H54 (cell line): ENCODE measurements at regions not wholly inside any gene's neighbourhood (a gene's known extent, or its start where the extent isn't known, plus 50 kb on each side); places are given as distances from the start of the nearest gene placed in this dataset.

ENCODE experiments used
- DNase-seq: peaks from one replicate; pipeline ENCODE4 v3.0.0; 2011; ENCODE audit warnings: low spot score, mixed read lengths; ENCODE audit not compliant: insufficient read length
- FAIRE-seq: peaks from 3 replicates; lab custom pipeline; 2011; peaks lifted over from hg19 to GRCh38; lab: Jason Lieb, UNC
- POLR2A ChIP-seq: IDR thresholded peaks from 2 replicates; pipeline ENCODE4 v1.6.1; 2011; ENCODE audit warnings: low read depth, mild to moderate bottlenecking, low read length

DNA sequence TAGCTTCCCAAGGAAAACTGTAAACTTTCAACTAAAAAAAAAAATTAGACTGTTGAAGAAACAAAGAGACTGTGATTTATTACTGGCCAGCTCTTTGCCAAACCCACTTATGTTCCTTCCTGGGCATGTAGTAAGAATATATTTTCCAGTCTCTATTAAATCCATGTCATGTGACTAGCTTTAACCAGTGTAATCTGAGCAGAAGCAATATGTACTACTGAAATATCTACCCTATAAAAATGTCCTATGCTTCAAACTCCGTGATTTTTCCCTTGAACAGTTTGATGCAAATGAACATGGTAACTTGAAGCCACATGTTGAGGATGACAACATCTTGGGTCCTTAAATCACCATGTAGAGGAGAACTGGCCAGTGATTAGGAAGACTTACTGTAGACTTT, 144.5 kb downstream of the NTMT2 start:
- no peak for TF ChIP-seq POLR2A
- FAIRE-seq (no peak), DNase-seq (no peak)

DNA sequence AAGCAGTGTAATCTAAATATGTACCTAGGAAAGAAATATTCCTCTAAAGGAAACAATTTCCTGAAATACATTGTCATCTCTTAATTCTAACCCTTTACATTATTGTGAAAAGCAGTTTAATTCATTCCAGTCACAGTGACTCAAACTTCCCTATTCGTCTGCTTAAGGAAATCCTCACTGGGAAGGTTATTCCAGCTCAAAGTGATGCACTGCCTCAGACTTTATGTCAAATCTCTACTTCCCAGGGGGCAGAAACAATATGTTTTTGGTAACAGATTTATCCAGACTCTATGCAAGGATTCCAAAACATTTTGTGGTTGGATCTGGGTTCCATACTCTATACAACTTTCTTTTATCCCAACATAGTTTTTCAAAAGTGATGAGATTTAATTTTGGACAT, 145.2 kb downstream of the NTMT2 start:
- FAIRE-seq (peak; percentile 11), DNase-seq (no peak)
- no peak for TF ChIP-seq POLR2A

DNA sequence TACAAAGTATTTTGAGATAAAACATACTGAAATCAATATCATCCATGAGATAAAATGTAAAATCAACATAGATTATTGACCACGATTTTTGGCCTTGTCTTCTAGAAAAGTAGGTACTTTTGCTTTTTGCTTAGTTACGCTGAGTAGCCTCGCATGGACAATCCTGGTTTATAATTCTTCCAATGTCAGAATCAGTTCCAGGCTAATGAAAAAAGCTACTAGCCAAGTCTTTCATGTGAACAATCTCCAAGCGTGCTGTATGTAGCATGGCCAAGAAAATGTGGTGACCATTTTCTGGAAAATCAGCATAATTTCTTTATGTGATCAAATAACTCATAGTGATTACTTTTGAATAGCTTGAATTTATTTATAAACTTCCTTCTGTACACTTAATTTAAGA, 145.8 kb downstream of the NTMT2 start:
- DNase-seq (no peak), FAIRE-seq (no peak)
- TF ChIP-seq POLR2A = no peak

- TF ChIP-seq POLR2A = no peak
- DNase-seq (no peak), FAIRE-seq (no peak)
Measured at GRCh38 chr1:170296211-170296610, 150.5 kb downstream of the NTMT2 start.

DNA sequence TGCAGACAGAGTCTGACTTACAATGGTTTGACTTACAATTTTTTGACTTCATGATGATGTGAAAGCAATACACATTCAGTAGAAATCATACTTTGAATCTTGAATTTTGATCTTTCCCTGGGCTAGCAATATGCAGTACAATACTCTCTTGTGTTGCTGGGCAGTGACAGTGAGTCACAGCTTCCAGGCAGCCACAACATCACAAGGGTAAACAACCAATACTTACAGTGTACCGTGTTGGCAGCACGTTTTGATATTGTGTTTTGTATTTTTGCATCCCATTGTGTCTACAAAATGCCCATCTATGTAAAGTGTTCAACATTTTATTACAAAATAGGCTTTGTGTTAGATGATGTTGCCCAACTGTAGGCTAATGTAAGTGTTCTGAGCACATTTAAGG, 150.9 kb downstream of the NTMT2 start:
- peak; percentile 87 for FAIRE-seq

GRCh38 chr1:170301596-170301995, 155.8 kb downstream of the NTMT2 start:
- DNase-seq (no peak), FAIRE-seq (peak; percentile 58)
- no peak for TF ChIP-seq POLR2A

More for the DNA sequence above, 150.9 kb downstream of the NTMT2 start:
- no peak for DNase-seq
- no peak for TF ChIP-seq POLR2A

- no peak for TF ChIP-seq POLR2A
- DNase-seq (no peak), FAIRE-seq (no peak)
Measured at GRCh38 chr1:170303034-170303433, 157.3 kb downstream of the NTMT2 start.

DNA sequence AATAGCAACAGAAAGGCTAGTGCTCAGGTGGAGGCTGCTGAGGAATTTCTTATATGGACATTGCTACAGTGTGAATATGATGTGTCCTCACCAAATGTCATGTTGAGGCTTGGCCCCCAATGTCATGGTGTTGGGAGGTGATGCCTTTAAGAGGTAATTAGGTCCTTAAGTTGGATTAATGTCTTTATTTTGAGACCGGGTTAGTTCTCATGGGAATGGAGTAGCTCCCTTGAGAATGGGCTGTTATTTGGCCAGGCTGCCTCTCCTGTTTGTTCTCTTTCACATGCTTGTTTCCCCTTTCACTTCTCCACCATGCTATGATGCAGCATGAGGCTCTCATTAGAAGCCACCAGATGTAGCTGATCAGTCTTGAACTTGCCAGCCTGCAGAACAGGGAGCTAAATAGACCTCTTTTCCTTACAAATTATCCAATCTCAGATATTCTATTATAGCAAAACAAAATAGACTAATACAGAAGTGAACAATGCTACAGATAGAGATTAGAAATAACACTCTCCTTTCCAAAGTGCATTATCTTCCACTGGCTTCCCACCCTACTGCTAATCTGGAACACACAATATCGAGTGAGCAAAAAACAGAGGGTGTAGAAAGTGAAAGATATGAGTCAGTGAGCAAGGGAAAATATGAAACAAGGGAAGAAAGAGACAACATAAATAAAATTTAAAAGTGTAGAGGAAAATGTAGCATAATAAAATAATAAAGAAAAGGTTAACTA, 160.2 kb downstream of the NTMT2 start:
- no peak for TF ChIP-seq POLR2A
- DNase-seq (no peak), FAIRE-seq (no peak)

DNA sequence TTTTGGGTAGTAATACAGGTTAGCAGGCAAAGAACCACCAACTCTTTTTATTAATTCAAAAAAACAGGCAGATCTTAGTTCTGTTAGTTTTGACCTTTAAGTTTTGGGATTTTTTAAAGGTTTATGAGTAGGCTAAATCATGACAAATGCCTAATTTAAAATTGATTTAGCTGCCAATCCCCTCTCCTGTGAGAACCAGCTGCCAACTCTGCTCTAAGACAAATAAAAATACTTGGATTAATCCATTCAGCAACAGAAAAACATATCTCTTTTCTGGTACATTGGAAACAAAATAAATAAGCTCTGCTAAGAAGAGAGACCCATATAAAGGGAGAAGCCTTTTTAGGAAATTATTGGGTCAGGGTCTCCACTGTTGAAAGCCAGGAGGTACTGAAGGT, 160.8 kb downstream of the NTMT2 start:
- FAIRE-seq (no peak), DNase-seq (no peak)
- no peak for TF ChIP-seq POLR2A

DNA sequence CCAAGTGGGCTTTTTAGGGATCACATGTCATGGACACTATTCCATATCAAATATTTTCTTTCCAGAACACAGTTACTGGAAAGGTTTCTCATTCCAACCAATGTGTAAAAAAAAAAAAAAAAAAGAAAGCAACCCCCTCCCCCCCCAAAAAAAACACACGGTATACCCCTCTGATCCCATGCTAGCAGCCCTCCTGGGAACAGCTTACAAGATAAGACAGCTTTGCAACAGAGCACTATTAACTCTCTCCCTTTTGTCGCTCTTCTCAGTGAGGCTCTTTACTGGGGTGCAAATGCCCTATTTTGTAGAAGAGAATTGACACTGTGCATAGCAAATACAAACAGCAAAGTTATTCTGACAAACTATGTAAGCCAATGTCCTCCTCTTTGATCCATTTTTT, 161.2 kb downstream of the NTMT2 start:
- TF ChIP-seq POLR2A = no peak
- DNase-seq = no peak
- no peak for FAIRE-seq

DNA sequence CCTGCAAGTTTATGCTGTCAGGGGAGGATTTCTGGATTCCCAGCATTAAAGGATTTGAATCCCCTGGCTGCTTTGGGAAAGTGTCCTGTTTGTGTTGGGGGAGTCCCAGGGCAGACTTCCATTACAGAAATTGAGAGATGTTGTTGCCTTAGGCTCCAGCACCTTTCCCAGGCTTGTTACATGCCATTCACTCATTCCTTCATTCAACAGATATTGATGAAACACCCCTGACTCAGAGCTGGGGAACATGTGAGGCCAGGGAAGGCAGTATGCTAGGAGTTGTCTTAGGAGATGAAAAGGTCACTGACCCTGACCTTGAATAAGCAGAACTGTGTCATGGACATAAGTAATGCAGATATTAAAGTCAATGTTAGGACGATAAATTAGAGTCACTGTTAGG, 161.7 kb downstream of the NTMT2 start:
- no peak for DNase-seq
- TF ChIP-seq POLR2A = no peak
- no peak for FAIRE-seq

DNA sequence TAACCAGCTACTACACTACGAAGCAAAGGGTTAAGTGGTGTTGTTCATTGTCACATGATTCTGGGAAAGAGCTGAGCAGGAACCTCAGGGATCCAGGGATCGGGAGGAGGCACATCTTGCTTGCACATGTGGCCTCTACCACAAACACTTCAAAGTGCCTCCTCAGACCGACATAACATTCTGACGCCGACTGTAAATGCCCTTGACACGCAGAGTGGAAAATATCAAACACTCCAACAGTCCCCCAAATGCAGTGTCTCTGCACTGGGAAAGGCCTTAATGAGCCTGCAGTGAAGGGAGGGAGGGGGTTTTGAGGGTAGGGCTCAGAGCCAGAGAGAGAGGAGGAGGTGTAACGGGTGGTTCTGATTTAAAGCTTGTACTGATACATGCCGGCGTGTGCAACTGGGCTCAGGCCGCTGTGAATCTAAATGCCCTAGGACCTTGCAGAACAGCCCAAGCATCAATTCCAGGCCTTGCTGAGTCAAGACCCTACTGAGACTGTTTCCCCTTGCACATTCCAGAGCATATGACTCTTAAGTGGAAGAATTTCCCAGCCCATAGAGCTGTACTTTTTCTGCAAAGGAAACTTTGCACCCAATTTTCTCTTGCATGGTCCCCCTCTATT, 163.7 kb downstream of the NTMT2 start:
- DNase-seq (peak; percentile 37), FAIRE-seq (peak; percentile 78)
- TF ChIP-seq POLR2A = no peak

GRCh38 chr1:170310014-170310405, 164.3 kb downstream of the NTMT2 start:
- FAIRE-seq = no peak
- TF ChIP-seq POLR2A = no peak

DNA sequence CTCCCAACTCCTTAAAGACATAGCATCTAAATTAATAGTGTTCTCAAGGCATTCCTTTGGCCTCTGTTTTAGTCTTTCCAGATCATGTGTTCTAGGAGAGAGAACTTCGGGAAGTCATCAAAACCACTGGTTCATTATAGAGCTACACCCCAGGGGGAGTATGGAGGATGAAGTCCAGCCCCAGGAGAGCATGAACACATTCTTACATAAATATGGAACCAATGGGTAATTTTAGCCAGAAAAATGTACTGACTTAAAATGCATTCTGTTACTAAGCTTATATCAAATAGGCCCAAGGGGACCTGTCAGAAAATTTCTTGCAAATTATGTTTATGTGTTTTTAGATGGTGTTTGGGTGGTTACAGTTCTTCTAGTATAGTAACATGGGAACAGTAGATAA, 165.2 kb downstream of the NTMT2 start:
- DNase-seq = no peak
- FAIRE-seq = no peak
- no peak for TF ChIP-seq POLR2A

More at GRCh38 chr1:170310014-170310405, 164.3 kb downstream of the NTMT2 start:
- no peak for DNase-seq

DNA sequence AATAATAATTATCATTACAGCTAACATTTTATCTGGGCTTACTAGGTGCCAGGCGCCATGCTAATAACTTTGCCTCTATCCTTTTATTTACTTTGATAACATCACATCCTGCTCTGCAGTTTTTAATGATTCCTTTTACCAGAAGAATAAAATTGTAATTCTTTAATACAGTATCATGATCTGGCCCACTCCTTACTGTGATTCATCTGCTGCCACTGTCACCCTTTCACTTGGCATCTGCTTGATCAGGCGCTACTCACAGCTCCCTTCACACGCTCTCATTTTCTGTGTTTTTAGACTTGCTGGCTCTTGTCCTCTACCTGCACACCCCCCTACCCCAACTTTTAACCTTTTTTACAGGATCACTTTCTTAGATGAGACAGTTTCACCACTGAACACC, 167.5 kb downstream of the NTMT2 start:
- DNase-seq = no peak
- no peak for TF ChIP-seq POLR2A
- no peak for FAIRE-seq
